GM21390 (cell line): ENCODE measurements at regions not wholly inside any gene's neighbourhood (a gene's known extent, or its start where the extent isn't known, plus 50 kb on each side); places are given as distances from the start of the nearest gene placed in this dataset.
"Not testable (repeated sequence)": the region's sequence is repeated elsewhere in the genome, so short reads cannot be mapped to it uniquely, and the experiment has no call there.

Source experiments
- ATAC-seq: cut with Tn5 transposase; IDR thresholded peaks from one replicate; pipeline ENCODE4 v1.9.1; 2021; ENCODE audit not compliant: unreplicated experiment

DNA sequence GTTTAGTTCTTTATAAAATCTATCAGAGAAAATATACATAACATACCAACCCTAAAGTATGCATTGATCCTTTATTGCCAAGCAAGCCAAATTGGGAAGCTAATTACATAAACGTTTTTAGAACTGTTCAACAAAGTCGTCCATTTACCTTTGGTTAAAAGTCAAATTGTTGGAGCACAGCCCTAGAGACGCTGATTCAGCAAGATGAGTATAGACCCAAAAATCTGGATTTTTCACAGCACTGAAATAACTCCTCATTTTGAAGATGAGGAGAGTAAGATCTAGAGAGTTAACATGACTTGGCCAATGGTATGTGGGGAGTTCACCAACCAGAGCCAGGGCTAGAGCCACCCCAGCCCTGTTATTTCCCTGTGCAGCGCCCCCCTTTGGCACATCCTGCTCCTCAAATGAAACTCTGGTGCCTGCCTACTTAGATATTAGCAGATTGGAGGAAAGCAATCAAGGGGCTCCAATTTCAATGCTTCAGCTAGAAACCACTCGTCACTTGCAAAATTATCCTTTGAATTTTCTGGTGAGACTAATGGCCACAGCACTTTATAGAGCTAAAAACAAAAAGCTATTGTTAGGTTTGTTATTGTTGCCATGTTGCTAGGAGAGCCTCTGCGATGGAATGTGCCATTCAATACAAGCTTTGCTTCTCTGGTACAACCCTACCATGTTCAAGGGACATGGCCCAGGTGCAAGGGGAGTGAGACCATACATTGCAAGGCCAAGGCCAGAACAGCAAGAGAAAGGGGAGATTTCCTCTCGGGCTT is 132.6 kb upstream of the ZEB1 start:
- ATAC-seq = no peak

DNA sequence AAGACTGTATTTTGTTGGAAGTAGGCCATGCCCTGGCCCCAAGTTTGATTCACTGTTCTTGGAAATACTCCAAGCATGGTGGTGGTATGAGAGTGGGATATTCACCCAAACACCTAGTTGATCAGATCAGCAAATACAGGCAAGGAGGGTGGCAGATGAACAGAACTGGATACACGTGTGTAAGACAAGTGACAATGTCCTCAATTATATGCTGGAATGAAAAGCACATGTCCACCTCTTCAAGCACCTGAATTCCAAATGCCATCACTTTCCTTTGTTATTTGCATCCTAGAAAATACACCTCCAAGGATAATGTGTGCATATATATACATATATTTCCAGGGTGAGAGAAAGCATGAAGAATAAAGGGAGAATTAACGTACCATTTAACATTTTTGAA is 131.8 kb upstream of the ZEB1 start:
- no peak for ATAC-seq

DNA sequence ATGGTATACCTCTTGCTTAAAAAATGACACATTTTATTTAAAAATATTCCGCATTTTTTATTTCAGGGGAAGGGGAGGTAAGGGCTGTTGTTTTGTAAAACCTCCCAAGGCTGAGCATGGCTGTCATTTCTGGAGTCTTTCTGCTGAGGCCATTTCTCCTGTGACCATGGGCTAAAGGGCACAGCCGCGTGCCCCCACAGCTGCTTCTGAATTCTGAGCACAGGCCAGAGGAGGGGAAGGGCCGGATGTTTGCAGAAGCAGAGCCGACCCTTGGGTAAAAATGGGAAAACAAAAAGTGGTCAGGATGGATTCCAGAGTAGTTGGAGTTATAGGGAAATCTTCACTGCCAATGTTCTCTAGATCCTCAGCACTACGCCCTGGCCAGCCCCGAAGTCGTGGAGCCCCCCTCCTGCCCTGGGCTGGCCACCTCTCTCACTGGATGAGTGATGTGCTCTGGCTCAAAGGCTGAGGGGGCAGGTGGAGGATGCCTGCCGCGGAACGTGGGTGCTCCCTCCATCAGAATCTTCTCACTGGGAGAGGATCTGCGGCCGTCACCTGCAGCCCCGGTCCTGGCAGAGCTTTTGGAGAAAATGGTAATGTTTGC is 131.3 kb upstream of the ZEB1 start:
- no peak for ATAC-seq

DNA sequence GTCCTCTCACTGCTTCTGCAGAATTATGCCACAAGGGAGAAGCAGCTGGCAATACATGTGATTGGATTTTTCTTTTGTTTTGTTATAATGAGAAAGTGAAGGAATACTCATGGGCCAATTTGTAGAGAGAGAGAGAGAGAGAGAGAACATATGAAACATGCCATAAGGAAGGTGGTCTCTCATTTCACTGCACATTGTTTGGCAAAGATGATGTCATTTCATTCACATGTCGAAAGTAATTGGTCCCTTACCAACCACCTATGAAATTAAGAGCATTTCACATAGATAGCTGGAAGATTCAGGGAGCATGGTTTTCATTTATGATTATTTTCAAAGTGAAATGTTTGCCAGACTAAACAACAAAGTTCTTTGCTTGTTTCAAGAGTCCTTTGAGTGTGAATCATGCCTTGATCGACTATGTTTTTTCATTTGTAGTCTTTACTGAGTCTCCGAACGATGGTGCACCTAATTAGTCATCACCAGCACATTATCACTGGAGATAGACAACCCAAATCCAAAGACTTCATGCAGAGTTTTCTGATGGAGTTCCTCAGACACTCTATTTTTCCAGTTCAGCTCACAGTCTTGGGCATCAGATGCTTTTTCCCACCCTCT is 130.1 kb upstream of the ZEB1 start:
- no peak for ATAC-seq

DNA sequence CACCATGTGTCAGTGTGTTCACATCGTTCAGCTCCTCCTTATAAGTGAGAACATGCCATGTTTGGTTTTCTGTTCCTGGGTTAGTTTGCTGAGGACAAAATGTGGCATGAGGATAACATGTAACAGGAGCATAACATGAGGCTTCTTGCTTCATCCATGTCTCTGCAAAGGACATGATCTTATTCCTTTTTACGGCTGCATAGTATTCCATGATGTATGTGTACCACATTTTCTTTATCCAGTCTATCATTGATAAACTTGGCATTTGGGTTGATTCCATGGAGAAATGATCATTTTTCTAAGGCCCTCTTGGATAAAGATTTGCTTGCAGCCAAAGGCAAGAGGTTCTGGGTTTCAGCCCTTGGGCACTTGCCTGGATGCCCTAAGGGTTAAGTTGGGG is 128.5 kb upstream of the ZEB1 start:
- ATAC-seq = no peak

DNA sequence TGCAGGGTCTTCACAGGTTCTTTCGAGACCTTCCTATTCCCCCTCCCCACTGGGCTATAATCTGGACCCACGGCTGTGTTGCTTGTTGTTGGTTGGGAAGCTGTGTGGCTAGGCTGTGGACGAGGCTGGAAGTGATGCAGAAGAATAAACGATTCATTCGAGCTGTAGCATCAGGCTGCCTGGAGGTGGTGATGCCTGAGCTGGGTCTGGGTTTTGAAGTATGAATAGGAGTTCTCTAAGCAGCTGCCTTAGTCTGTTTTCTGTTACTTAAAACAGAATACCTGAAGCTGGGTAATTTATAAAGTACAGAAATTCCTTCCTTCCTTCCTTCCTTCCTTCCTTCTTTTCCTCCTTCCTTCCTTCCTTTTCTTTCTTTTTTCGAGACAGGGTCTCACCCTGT is 126.5 kb upstream of the ZEB1 start:
- no peak for ATAC-seq

DNA sequence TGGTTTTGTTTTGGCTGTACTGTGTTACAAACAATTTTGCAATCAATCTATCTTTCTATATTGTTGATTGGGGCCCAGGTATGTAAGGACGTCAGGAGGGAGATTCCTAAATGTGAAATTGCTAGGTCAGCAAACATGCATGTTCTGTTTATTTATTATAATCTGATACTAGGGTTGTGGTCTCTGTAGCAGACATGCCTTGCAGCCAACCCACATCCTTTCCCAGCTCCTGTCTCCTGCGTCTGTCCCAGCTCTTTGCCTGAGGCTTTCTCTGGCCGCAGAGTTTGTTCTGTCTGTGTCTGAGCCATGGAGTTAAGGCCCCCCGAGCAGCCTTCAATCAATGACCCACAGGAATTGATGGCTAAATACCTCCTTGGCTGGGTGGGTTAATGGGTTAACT is 124.0 kb upstream of the ZEB1 start:
- no peak for ATAC-seq

DNA sequence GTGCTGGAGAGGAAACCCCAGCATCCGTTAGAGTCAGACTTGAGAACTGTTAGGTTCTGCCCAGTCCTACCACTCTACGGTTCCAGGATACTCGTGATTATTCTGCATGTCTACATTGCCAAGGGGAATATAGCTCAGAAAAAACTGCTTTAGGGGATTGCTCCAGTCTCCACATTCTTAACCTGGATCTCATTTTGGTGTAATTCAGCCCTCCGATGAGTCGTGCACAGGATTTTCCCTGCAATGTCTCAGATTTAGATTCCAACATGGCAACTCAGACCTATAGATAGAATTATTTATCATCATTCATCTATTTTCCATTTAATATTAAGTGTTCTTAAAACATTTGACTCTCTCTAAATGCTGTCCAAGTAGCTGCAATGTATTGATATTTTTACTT is 121.1 kb upstream of the ZEB1 start:
- ATAC-seq = no peak

DNA sequence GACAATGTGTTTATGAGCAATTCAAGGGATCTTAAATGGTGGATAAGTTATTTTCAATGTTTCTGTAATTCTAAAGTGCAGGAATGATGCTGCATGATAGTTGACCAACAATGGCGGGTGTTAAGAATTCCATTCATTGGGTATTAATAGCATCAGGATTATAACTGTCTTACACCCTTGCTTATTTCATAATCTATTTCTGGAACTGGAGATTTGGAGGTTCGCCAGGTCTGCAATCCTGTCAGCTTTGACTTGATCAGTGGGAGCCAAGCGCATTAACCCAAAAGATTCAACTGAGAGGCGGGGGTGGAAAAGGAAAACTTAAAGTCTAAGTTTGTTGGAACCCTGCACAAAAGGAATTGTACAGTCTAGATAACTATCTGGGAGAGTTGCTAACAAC is 114.9 kb upstream of the ZEB1 start:
- no peak for ATAC-seq

DNA sequence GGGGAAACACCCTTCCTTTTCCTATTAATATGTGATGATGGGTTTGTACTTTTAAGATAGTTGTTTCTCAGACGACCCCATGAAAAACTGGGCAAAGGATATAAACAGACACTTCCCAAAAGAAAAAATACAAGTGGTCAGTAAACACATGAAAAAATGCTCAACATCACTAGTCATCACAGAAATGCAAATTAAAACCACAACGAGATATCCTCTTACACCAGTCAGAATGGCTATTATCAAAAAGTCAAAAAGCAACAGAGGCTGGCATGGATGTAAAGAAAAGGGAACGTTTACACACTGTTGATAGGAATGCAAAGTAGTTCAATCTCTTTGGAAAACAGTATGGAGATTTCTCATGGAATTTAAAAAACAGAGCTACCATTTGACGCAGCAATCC is 111.4 kb upstream of the ZEB1 start:
- ATAC-seq = no peak

DNA sequence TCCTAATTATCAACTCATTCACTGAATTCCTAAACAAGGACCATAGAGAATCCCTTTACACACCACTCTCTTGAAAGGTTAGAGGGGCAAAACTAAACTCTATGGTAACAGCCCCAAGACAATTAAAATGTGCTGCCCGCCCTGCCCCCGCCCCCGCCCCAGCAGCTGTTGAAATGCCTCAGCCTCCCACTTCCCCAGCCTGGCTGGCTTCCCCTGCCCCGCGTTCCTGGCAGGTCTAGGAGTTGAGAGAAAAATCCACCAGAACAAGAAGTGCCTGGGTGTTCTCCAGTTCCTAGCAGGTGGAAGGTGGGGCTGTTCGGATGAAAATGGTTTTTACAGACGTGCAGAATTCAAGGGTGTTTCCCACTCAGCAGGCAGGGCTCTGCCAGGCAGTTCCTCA is 109.5 kb upstream of the ZEB1 start:
- no peak for ATAC-seq

DNA sequence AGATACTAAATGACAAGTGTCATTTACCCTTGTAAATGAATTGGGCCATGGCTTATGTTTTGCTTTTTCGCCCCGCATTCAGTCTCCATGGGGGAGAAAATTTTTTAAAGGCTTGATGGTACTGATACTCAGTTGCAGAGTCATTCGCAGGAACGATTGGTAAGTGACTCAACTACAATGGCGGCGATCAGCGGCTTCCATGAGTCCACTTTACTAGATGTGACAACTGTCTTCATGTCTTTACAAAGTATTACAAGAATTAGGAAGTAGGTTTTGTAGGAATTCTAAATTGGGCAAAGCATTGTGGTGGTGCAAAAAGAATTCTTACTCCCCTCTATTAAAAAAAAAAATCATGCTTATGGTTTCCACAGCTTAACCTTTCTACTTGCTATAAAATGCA is 108.8 kb upstream of the ZEB1 start:
- no peak for ATAC-seq

DNA sequence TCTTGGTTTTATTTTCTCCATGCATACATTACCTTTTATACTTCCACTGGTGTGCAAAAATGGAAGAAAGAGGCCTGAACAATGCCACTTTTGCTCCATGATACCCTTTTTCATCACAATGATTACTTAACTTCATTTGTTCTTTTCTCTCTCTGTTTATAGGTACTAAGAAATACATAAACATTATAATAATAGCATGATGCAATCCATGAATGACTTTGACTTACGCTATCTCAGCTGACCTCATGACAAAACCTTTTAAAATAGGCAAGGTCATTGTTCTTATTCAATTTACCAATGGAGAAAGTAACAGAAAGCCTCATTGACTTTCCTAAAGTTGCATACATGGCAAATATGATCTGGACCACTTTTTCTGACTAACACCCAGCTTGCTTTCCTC is 105.1 kb upstream of the ZEB1 start:
- no peak for ATAC-seq

DNA sequence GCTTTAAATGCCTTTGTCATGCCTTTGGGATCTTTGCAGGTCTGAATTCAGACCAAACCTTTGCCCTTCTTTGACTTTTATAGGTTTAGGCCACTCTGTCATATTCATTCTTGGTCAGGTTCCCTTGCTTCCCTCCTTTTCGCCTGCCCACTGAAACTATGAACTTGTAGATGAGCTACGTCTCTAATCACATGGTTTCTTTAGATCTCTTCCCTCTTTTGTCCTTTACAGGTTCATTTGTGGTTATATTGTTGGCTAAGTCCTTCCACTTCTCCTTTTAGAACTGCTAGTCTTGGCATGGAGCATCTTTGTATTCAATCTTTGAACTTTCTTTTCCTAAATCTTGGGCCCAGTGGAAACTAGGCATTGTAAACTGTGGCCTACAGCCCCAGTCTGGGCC is 104.0 kb upstream of the ZEB1 start:
- no peak for ATAC-seq

DNA sequence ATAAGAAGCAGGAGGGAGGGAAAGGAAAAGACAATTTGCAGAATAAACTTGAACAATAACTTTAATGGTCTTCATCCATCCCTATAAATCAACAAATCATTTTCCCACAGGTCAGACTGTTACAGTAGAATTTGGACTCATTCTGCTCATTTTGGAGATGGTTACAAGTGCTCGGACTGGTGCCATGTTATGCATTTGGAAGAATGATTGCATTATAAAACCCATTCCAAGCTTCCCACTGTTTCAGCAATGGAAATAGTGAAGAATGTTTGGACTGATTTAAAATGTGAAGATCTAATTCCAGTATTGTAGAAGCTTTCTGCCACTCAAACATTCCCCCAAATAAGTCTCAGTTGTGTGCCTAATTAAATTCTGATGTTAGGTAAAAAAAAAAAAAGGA is 99.7 kb upstream of the ZEB1 start:
- no peak for ATAC-seq

DNA sequence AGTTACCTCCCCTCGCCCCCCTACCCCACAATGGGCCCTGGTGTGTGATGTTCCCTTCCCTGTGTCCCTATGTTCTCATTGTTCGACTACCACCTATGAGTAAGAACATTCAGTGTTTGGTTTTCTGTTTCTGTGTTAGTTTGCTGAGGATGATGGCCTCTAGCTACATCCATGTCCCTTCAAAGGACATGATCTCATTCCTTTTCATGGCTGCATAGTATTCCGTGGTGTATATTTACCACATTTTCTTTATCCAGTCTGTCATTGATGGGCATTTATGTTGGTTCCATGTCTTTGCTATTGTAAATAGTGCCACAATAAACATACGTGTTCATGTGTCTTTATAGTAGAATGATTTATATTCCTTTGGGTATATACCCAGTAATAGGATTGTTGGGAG is 90.2 kb upstream of the ZEB1 start:
- ATAC-seq = not testable (repeated sequence)

DNA sequence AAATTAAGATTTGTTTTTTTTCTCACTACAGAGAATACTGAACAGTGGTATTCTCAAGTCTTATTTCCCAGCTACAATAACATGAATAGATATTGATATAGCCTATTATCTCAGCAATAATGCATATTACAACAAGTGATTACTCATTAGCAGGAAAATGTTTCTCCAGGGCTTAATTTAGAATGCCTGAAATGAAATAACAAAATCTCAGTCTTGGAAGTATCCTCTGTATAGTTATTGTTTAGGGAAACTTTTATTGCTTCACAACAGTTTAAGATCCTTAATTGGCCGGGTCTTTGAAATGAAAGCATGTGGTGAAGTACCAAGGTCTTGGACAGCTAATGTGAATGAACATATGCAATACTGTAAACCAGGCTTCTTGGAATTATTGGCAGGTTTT is 79.1 kb upstream of the ZEB1 start:
- no peak for ATAC-seq

DNA sequence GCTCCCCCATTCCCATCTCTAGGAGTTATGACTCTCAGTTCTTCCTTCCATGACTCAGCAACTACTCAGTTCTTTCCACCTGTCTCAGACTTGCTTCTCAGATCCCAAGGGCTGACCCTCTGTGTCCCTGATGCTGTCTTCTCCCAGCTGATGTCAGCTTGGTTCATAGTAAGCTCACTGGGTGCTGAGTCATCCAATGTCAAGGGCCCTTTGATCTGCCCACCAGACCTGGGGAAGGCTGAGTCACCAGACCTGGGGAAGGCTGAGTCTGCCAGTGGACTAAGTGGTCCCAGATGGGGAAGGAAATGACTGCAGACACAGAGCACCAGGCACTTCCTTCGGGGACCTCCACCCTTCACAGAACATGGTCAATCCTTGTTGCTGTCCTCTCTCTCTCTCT is 76.1 kb upstream of the ZEB1 start:
- no peak for ATAC-seq

DNA sequence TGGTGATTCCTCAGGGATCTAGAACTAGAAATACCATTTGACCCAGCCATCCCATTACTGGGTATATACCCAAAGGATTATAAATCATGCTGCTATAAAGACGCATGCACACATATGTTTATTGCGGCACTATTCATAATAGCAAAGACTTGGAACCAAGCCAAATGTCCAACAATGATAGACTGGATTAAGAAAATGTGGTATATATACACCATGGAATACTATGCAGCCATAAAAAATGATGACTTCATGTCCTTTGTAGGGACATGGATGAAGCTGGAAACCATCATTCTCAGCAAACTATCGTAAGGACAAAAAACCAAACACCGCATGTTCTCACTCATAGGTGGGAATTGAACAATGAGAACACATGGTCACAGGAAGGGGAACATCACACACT is 67.9 kb upstream of the ZEB1 start:
- ATAC-seq = not testable (repeated sequence)

DNA sequence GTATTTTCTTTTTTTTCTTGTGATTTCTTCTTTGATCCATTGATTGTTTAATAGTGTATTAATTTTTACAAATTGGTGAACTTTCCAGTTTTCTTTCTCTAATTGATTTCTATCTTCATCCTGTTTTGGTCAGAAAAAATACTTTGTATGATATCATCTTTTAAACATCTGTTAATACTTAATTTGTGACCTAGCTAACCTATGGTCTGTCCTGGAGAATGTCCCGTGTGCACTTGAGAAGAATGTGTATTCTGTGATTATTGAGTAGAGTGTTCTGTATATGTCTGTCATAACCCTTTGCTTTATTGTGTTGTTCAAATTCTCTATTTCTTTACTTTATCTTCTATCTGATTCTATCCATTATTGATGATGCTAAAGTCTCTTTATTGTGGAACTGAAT is 65.8 kb upstream of the ZEB1 start:
- no peak for ATAC-seq

DNA sequence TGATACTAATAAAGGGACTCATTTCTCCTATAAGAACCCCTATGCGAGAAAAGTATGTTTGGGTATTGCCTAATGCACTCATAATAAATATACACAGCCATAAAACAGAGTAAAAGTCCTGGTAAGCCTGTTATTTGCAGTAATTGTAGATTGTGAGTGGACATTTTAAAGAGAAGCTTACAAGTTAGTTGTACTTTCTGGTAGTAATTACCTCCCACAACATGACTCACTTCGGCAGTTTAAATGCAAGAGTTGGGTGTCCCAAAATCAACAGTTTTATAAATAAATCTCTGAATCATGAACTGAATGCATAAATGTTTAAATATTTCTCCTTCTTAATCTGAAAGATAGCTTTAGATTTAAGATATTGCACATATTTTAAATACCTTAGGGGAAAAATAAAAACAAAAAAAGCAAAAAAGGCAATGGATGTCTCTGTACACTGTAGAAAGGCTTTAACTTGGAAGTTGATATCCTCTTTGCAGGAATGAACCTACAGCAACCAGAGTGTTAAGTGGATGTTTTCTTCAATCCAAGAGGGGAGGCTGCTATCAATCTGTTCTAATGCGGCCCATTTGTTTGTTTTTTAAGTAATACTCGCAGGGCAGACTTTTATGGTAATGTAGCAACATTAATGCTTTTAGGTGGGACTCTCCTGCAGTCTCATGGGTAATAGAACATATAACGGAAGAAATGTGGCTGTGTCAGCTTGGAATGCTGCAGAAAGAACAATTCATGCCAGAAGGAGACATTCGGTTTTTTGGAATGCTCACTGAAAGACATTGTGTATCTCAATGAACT is 57.3 kb upstream of the ZEB1 start:
- ATAC-seq = no peak

DNA sequence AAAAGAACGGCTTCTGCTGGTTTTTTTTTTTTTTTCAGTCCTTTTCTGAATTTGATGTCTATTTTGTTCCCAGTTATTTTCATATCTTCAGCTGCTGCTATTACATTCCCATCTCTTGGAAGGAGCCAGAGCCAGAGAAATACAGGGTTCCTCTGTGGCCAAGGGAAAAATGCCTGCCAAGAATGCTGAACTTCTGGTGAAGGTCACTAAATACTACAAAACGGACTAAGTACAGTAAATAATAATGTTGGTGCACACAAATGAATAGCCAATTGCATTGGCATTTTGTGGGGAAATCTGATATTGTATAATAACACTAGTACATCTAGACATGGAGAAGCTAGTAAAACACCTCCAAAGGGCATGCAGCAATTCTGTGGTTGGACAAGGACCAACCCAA is 56.3 kb upstream of the ZEB1 start:
- ATAC-seq = no peak
